ENCODE measurements at regions not wholly inside any gene's neighbourhood (a gene's known extent, or its start where the extent isn't known, plus 50 kb on each side); places are given as distances from the start of the nearest gene placed in this dataset.

- H3K4me1 ChIP-seq: peaks cover 13% of the 10 kb centered on the region
- DNase-seq: no peak
- H3K9me3 ChIP-seq: no peaks in the 10 kb centered on the region
- H3K27me3 ChIP-seq: no peaks in the 10 kb centered on the region
- WGBS, 2 donors: 46 to 47% methylated on average over 2 of the region's 2 CpGs
- peak overlapping the region; percentile 36 to 80 for H3K27ac ChIP-seq
- TF ChIP-seq, protein P1, sequence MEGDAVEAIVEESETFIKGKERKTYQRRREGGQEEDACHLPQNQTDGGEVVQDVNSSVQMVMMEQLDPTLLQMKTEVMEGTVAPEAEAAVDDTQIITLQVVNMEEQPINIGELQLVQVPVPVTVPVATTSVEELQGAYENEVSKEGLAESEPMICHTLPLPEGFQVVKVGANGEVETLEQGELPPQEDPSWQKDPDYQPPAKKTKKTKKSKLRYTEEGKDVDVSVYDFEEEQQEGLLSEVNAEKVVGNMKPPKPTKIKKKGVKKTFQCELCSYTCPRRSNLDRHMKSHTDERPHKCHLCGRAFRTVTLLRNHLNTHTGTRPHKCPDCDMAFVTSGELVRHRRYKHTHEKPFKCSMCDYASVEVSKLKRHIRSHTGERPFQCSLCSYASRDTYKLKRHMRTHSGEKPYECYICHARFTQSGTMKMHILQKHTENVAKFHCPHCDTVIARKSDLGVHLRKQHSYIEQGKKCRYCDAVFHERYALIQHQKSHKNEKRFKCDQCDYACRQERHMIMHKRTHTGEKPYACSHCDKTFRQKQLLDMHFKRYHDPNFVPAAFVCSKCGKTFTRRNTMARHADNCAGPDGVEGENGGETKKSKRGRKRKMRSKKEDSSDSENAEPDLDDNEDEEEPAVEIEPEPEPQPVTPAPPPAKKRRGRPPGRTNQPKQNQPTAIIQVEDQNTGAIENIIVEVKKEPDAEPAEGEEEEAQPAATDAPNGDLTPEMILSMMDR (IDR thresholded peaks at IDR 0.05): no peak
- no peak for TF ChIP-seq POLR2A (IDR thresholded peaks at IDR 0.05)
- intact Hi-C loops (cut with DNase I; ENCODE audit: low total_unique reads): no loop called here
- no peak overlapping the region for H3K4me3 ChIP-seq
- H3K36me3 ChIP-seq (ENCODE audit: low read depth, missing control alignments): no peaks in the 10 kb centered on the region
These were observed 144.1 kb upstream of the CAV2 start for GRCh38 chr7:116355424-116355765.

GRCh38 chr7:116356333-116356965, 143.1 kb upstream of the CAV2 start:
- no peak for TF ChIP-seq POLR2A (IDR thresholded peaks at IDR 0.05)
- TF ChIP-seq, protein P1 (IDR thresholded peaks at IDR 0.05): no peak
- Histone ChIP-seq H3K9me3 (no peaks in the 10 kb centered on the region), H3K4me3 (no peak overlapping the region), H3K36me3 (ENCODE audit: low read depth, missing control alignments) (no peaks in the 10 kb centered on the region), H3K27me3 (no peaks in the 10 kb centered on the region), H3K27ac (peak overlapping the region in 1 of 2 donors; percentile 20), H3K4me1 (peaks cover 13% of the 10 kb centered on the region)
- intact Hi-C loops (cut with DNase I; ENCODE audit: low total_unique reads): no loop called here
- WGBS, 2 donors: 78 to 100% methylated on average over 1 of the region's 1 CpG
- DNase-seq: no peak

- intact Hi-C loops (cut with DNase I; ENCODE audit: low total_unique reads): no loop called here
- 65 to 76% methylated on average over 2 of the region's 2 CpGs for WGBS, 2 donors
- DNase-seq: no peak
These were observed 142.6 kb upstream of the CAV2 start for GRCh38 chr7:116356979-116357378.

DNA sequence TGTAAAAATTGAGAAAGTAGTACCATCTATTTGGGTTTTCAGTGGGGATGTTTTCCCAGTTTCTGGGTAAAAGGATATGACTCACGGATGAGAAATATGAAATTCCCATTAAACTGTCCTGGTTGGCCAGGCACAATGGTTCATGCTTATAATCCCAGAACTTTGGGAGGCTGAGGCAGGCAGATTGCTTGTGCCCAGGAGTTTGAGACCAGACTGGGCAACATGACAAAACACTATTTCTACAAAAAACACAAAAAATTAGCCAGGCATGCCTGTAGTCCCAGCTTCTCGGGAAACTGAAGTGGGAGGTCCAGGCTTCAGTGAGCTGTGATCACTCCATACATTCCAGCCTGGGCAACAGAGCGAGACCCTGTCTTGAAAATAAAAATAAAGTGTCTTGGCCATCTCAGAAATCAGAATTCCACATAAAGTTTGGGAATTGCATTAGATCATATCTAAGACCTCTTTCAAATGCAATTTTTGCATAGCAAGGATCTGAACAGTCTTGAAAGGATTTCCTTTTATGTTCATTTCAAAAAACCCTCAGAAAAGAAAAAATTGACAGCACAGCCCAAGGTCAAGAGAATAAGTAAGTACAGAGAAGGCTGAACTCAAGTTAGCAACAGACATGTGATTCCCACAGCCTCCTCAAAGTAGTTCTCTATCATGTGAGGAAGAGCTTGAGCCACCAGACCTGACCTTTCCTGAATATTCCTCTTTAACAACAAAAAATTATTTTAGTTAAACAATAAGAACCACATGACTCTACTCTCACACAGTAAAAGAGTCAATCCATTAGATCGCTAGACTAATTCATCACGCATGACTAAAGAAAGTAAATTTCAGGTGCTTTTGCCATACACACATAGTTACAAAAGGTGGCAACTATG, 141.5 kb upstream of the CAV2 start:
- Histone ChIP-seq H3K9me3 (no peaks in the 10 kb centered on the region), H3K4me3 (no peak overlapping the region), H3K27me3 (no peaks in the 10 kb centered on the region), H3K36me3 (ENCODE audit: low read depth, missing control alignments) (no peaks in the 10 kb centered on the region), H3K4me1 (peaks cover 13% of the 10 kb centered on the region), H3K27ac (peak overlapping the region in 1 of 2 donors; percentile 12)
- WGBS, 2 donors: 70 to 84% methylated on average over 5 of the region's 5 CpGs
- intact Hi-C loops (cut with DNase I; ENCODE audit: low total_unique reads): no loop called here
- no peak for TF ChIP-seq POLR2A (IDR thresholded peaks at IDR 0.05)
- TF ChIP-seq, protein P1 (IDR thresholded peaks at IDR 0.05): no peak
- no peak for DNase-seq

More at GRCh38 chr7:116356979-116357378, 142.6 kb upstream of the CAV2 start:
- H3K27me3 ChIP-seq: no peaks in the 10 kb centered on the region
- H3K4me1 ChIP-seq: peaks cover 13% of the 10 kb centered on the region
- no peaks in the 10 kb centered on the region for H3K36me3 ChIP-seq (ENCODE audit: low read depth, missing control alignments)
- H3K4me3 ChIP-seq: no peak overlapping the region
- TF ChIP-seq, protein P1 (IDR thresholded peaks at IDR 0.05): no peak
- TF ChIP-seq POLR2A (IDR thresholded peaks at IDR 0.05): no peak
- peak overlapping the region in 1 of 2 donors; percentile 7 for H3K27ac ChIP-seq
- H3K9me3 ChIP-seq: no peaks in the 10 kb centered on the region

All from testis (tissue), 2 donors.